Mesodermal cell (in vitro differentiated cells): ENCODE measurements at regions not wholly inside any gene's neighbourhood (a gene's known extent, or its start where the extent isn't known, plus 50 kb on each side); places are given as distances from the start of the nearest gene placed in this dataset.
"Not testable (repeated sequence)": the region's sequence is repeated elsewhere in the genome, so short reads cannot be mapped to it uniquely, and the experiment has no call there.

Experiments used
- H3K27ac ChIP-seq: 2 replicates; pipeline ENCODE4 v1.7.0; 2013; ENCODE audit warnings: mild to moderate bottlenecking, low read depth, low read length, moderate library complexity; ENCODE audit not compliant: severe bottlenecking
- H3K36me3 ChIP-seq: 2 replicates; pipeline ENCODE4 v1.7.1; 2013; ENCODE audit warnings: mild to moderate bottlenecking, low read length, moderate library complexity; ENCODE audit not compliant: control insufficient read depth, insufficient read depth
- H3K4me1 ChIP-seq: one replicate; pipeline ENCODE4 v1.7.1; 2013; ENCODE audit warnings: mild to moderate bottlenecking, low read length; ENCODE audit not compliant: insufficient read depth, control insufficient read depth, poor library complexity, severe bottlenecking
- H3K4me3 ChIP-seq: 2 replicates; pipeline ENCODE4 v1.7.0; 2013; ENCODE audit warnings: low read length, control low read depth, mild to moderate bottlenecking; ENCODE audit not compliant: insufficient read depth, poor library complexity, severe bottlenecking; ENCODE audit errors: extremely low read depth
- H3K9me3 ChIP-seq: 2 replicates; pipeline ENCODE4 v1.7.1; 2013; ENCODE audit warnings: mild to moderate bottlenecking, low read length, moderate library complexity; ENCODE audit not compliant: control insufficient read depth
- WGBS, 2 experiments: methylation state at CpG; one replicate each; pipeline ENCODE4 v1.1.5; 2013; ENCODE audit warnings: missing lambda C conversion rate in 2 of 2; ENCODE audit not compliant: insufficient coverage in 2 of 2; 5-methylcytosine and 5-hydroxymethylcytosine counted together

DNA sequence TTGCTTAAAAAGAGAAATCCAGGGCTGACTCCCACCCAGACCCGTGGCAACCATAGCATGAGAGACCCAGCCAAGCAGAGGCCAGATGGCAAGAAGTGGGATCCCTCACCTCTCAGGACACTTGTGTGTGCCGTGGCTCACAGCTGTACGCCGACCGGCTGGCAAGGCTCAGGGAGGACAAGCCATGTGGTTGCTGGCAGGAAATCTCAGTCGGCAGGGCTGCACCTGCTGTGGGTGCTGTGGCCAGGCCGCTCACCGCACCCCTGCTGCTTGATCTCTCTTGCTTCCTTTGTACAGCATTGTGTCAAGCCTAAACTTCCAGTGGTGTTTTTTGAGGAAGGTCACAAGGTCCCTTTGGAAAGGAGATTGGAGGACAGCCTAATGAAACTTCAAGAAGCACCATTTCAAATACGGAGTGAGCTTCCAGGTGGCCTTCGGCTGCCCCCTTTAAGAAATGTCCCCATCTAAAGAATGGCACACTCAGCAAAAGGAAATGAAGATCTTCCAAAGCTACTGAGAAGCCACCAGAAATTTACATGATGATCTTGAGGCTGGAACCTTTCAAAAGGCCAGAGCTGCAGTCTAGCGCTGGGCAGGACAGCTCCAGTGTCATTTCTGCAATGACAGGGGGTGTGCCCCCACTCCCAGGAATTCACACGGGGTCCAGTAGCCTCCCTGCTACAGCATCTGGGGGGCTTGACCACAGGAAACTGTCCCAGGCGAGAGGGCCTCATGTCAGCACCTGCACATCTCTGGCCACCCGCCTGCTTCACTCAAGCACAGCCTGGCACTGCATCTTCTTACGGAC lies 409.0 kb upstream of the MGMT start:
- no peak overlapping the region for H3K4me3 ChIP-seq
- WGBS, 2 experiments, result 92 to 95% methylated on average over 14 to 15 of the region's 15 CpGs
- H3K36me3 ChIP-seq, result no peaks in the 10 kb centered on the region
- no peak overlapping the region for H3K27ac ChIP-seq
- H3K4me1 ChIP-seq, result no peaks in the 10 kb centered on the region
- no peaks in the 10 kb centered on the region for H3K9me3 ChIP-seq

DNA sequence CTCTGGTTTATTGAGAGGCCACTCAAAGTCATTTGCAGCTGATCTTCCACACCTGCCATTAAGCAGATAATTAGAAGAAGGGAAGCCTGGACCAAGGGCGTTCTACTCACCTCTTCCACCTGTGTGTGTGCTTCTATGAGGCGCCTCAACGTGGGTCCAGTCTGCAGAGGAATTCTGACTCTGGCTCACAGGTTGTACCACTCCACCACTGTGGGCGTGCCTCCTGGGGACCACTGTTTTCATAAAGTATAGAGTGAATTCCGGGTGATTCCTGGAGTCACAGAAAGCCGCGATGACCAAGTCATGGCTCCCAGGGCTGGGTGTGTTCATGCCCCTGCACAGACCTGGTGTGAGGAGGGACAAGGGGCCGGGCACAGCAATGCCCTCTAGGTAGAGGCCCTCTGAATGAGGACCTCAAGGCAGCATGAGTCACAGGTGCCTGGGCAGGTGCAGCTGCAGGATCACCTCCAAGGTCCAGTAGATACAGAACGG lies 408.3 kb upstream of the MGMT start:
- Histone ChIP-seq H3K4me3 (no peak overlapping the region), H3K36me3 (no peaks in the 10 kb centered on the region), H3K27ac (no peak overlapping the region), H3K9me3 (no peaks in the 10 kb centered on the region), H3K4me1 (no peaks in the 10 kb centered on the region)
- 88 to 97% methylated on average over 7 of the region's 9 CpGs for WGBS, 2 experiments

DNA sequence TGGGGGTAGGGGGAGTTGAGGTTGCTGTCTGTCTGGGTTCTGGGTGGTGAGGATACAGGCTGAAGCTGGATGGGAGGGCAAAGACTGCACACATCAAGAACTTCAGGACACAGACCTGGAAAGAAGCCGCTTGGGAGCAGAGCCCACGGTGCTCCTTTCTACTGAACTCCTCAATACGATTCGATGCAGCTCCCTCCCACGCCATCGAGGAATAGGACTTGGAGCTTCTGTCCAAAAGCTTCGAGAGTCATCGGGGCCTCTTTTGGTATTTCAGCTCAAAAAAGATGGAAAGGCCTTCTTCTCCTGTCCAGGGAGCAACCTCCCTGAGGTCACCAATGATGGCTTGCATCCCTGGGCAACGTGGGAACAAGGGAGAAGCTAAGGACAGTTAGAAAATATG lies 407.1 kb upstream of the MGMT start:
- 85 to 86% methylated on average over 9 of the region's 9 CpGs for WGBS, 2 experiments
- Histone ChIP-seq H3K36me3 (no peaks in the 10 kb centered on the region), H3K9me3 (no peaks in the 10 kb centered on the region), H3K27ac (no peak overlapping the region), H3K4me1 (no peaks in the 10 kb centered on the region), H3K4me3 (no peak overlapping the region)

DNA sequence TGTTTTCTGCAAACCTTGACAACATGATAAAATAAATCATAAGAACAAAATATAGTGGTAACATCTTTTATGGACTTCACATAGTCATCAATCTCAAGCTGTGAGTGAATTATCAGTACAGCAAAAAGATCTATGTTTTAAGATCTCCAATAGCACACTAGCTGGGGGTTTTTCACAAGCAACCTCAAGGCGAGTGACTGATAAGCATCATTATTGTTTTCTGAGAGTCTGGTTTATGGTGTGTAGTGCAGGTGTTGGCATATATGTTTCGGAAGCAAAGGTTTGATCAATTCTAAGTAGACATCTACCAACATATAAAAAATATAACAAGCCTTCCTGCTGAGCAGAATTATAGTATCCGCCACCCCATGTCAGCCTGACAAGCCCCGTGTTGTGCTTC lies 403.8 kb upstream of the MGMT start:
- Histone ChIP-seq H3K4me1 (no peaks in the 10 kb centered on the region), H3K27ac (no peak overlapping the region), H3K4me3 (no peak overlapping the region), H3K36me3 (no peaks in the 10 kb centered on the region), H3K9me3 (no peaks in the 10 kb centered on the region)
- WGBS, 2 experiments, result no CpG with 5 or more reads among the region's 4 CpGs

DNA sequence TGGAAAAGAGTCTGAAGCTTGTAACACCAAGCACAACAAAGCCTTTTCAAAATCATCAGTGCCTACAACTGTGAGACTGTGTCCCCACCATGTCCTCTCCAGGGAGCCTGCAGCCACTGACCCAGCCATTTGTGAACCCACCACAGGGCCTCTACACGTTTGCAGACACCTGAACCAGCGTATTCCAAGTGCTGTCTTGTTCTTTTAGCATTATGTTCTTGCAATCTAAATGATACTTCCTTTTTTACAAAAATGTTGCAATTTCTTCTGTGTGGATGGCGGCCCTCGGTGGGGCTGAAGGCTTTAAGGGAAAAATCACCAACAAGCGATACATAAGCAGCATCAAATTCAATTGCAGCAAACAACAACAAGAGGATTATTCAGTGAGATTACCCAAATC lies 403.2 kb upstream of the MGMT start:
- H3K36me3 ChIP-seq, result no peaks in the 10 kb centered on the region
- H3K9me3 ChIP-seq, result no peaks in the 10 kb centered on the region
- H3K4me3 ChIP-seq, result no peak overlapping the region
- H3K4me1 ChIP-seq, result no peaks in the 10 kb centered on the region
- WGBS, 2 experiments, result 87% methylated on average over 3 of the region's 5 CpGs; no CpG with 5 or more reads in 1 of the 2 experiments
- no peak overlapping the region for H3K27ac ChIP-seq

DNA sequence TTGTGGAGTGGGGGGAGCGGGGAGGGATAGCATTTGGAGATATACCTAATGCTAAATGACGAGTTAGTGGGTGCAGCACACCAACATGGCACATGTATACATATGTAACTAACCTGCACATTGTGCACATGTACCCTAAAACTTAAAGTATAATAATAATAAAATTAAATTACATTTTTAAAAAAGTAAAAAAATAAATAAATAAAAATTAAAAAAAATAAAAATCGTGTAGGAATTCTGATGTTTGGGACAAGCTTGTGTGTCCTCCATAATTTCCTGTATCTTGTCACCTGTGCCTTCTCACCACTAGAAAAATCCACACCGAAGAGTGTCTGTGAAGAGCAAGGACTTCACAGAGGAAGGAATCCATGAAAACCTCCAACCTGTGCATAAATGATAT lies 400.5 kb upstream of the MGMT start:
- not testable (repeated sequence) for H3K4me1 ChIP-seq, H3K9me3 ChIP-seq, H3K36me3 ChIP-seq, H3K4me3 ChIP-seq, H3K27ac ChIP-seq
- WGBS, 2 experiments, result no CpG with 5 or more reads among the region's 4 CpGs

DNA sequence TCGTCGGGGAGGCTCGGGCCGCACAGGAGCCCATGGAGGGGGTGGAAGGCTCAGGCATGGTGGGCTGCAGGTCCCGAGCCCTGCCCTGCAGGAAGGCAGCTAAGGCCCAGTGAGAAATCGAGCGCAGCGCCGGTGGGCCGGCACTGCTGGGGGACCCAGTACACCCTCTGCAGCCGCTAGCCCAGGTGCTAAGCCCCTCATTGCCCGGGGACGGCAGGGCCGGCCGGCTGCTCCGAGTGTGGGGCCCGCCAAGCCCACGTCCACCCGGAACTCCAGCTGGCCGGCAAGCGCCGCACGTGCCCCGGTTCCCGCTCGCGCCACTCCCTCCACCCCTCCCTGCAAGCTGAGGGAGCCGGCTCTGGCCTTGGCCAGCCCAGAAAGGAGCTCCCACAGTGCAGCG lies 395.6 kb upstream of the MGMT start:
- not testable (repeated sequence) for H3K4me1 ChIP-seq, H3K9me3 ChIP-seq, H3K36me3 ChIP-seq, H3K27ac ChIP-seq, H3K4me3 ChIP-seq
- 94 to 95% methylated on average over 13 to 14 of the region's 29 CpGs for WGBS, 2 experiments

DNA sequence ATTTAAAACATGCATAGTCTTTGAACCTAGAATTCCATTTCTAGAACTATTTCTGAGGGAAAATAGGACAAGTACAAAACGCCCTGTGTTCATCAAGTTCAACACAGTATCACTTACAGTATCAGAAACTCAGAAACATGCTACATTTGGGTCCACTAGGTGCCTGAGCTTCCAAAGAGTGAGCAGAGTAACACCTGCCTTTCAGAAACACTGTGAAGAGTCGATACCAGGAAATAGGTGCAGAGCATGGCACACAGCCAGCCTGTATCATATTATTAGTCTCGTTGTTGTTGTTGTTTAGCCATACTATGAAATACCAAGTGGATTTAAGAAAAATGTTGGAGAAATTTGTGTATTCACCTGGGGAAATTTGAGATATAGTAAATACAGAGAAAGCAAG lies 392.1 kb upstream of the MGMT start:
- no peak overlapping the region for H3K4me3 ChIP-seq
- H3K4me1 ChIP-seq, result no peaks in the 10 kb centered on the region
- no peaks in the 10 kb centered on the region for H3K36me3 ChIP-seq
- H3K27ac ChIP-seq, result no peak overlapping the region
- 100% methylated on average over 2 of the region's 3 CpGs for WGBS, 2 experiments
- no peaks in the 10 kb centered on the region for H3K9me3 ChIP-seq

DNA sequence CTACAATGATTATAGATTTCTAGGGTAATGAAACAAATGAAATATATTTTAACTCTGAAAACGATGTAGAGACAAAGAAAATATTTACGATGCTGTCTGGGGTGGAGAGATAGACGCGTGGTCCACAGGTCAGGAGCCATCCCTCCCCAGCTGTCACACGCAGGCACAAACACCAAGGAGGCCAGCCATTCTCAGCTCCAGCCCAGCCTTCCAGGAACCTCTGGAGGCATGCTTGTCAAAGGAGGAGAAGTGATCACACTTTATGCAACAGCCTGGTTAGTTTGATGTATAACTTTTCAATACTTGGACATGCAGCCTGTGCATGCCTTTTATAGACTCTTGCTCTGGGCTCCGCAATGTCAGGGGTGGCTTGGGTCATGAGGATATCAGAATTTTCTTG lies 391.5 kb upstream of the MGMT start:
- Histone ChIP-seq H3K4me3 (no peak overlapping the region), H3K4me1 (no peaks in the 10 kb centered on the region), H3K27ac (no peak overlapping the region), H3K36me3 (no peaks in the 10 kb centered on the region), H3K9me3 (no peaks in the 10 kb centered on the region)
- WGBS, 2 experiments, result 97 to 100% methylated on average over 3 to 4 of the region's 6 CpGs

DNA sequence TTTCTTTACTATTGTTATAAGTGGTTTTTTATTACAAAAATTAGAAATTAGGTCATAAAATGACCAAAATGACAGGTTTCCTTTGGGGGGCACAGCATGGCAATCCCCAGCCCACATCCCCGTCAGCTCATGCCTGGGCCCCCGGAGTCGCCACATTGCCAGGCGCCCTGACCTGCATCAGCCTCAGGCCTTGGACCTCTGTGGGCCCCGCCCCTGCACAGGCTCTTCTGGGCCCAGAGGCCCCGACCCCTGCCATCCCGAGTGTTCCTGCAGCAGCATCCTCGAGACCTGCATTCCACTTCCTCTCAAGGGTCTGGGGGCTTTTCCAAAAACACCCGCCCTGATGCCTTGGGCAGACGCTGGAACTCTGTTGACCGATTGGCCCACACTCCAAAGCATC lies 391.1 kb upstream of the MGMT start:
- 88 to 90% methylated on average over 8 to 10 of the region's 11 CpGs for WGBS, 2 experiments
- Histone ChIP-seq H3K4me1 (no peaks in the 10 kb centered on the region), H3K27ac (no peak overlapping the region), H3K36me3 (no peaks in the 10 kb centered on the region), H3K4me3 (no peak overlapping the region), H3K9me3 (no peaks in the 10 kb centered on the region)

DNA sequence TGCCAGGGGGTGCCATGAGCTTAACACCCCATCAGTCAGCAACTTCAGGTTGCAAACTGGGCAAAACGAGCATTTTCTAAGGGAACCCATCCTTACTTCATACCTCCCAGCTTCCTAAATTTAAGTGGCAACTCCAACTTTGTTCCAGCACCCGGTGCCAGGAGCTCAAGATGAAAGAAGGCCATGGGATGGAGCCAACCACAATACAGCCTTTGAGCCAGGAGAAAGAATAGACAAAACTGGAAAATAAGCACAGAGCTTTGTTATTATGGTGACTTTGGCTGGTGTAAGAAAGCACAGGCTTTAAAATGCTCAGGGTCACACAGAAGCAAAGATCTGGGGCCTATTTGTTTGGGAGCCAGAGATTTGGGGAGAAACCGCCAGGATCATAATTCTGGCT lies 388.7 kb upstream of the MGMT start:
- Histone ChIP-seq H3K4me1 (no peaks in the 10 kb centered on the region), H3K27ac (no peak overlapping the region), H3K4me3 (no peak overlapping the region), H3K9me3 (no peaks in the 10 kb centered on the region), H3K36me3 (no peaks in the 10 kb centered on the region)
- WGBS, 2 experiments, result 58 to 82% methylated on average over 1 of the region's 3 CpGs
